ENCODE measurements at regions not wholly inside any gene's neighbourhood (a gene's known extent, or its start where the extent isn't known, plus 50 kb on each side); places are given as distances from the start of the nearest gene placed in this dataset.

DNA sequence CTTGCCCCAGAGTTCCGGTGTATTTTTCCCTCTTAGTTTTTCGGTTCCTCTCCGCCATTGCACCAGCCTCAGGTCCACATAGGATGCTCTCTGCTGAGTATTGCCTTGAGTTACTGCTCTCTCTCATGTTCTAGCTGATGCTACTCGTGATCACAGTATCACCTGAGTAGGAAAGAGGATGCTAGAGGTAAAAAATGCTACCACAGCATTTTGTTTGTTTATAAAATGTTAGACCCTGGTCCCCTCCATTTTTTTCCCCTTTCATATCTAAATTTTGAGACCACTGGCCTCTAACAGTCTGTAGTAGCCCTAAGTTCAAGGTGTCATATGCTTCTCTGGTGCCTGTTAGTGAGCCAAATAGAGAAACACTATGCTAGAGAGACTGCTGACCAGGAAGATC is 175.5 kb downstream of the OR2B2 start:
- DNase-seq (ENCODE audit: low spot score) (no peak), ATAC-seq (no peak)
- H3K27me3 Mint-ChIP-seq (ENCODE audit: insufficient read depth, low read depth, poor library complexity): peaks cover 4% of the 10 kb centered on the region
- H3K36me3 ChIP-seq (ENCODE audit: insufficient read depth): no peaks in the 10 kb centered on the region
- H3K79me2 ChIP-seq (replicated peaks; ENCODE audit: insufficient read depth): no peaks in the 10 kb centered on the region
- H3K4me1 ChIP-seq (ENCODE audit: insufficient read depth): no peaks in the 10 kb centered on the region
- H3K9me2 ChIP-seq (ENCODE audit: insufficient read depth): no peaks in the 10 kb centered on the region
- TF ChIP-seq ZNF114 (CRISPR knock-in tag; IDR thresholded peaks at IDR 0.05): no peak
- TF ChIP-seq STAT1 (IDR thresholded peaks at IDR 0.05; ENCODE audit: unreplicated experiment): no peak
- no peak for TF ChIP-seq EZH2 (IDR thresholded peaks at IDR 0.05; ENCODE audit: low read depth, unreplicated experiment)
- no peaks in the 10 kb centered on the region for H4K20me1 ChIP-seq (replicated peaks; ENCODE audit: insufficient read depth)
- H3K27ac ChIP-seq (ENCODE audit: low read depth): no peak overlapping the region
- no peaks in the 10 kb centered on the region for H3F3A ChIP-seq (replicated peaks; ENCODE audit: low read depth)
- no peak overlapping the region for H3K4me3 ChIP-seq
- no peak overlapping the region for H3K4me2 ChIP-seq
- no peaks in the 10 kb centered on the region for H3K36me3 Mint-ChIP-seq (ENCODE audit: low read depth)
- H3K4me1 Mint-ChIP-seq: no peaks in the 10 kb centered on the region
- no peak overlapping the region for H3K27ac Mint-ChIP-seq
- H3K4me3 Mint-ChIP-seq: no peak overlapping the region
- no peak overlapping the region for H2AFZ ChIP-seq
- H3K27me3 ChIP-seq (ENCODE audit: insufficient read depth): peaks cover 20% of the 10 kb centered on the region
- H3K9me3 Mint-ChIP-seq: no peaks in the 10 kb centered on the region

DNA sequence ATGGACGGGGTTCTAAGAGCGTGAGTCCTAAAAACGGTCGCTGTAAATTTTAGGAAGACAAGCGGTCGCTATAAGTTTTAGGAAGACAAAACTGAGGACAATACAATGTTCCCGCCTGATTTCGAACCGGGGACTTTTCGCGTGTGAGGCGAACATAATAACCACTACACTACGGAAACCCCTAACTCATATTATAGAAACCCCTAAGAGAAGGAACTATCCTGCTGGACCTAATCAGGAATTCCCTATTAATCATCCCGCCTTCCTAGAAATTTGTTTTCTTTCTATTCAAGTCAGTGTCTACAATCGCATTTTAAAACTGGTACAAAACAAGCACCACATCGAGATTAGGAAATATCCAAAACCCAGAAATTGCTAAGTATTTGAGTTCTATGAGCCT is 183.8 kb downstream of the OR2B2 start:
- Histone ChIP-seq H4K20me1 (replicated peaks; ENCODE audit: insufficient read depth) (no peaks in the 10 kb centered on the region), H3K4me3 (no peak overlapping the region), H3K27me3 (ENCODE audit: insufficient read depth) (peaks cover 9% of the 10 kb centered on the region; the same call in 1 of the 2 replicates), H3K9me2 (ENCODE audit: insufficient read depth) (no peaks in the 10 kb centered on the region), H3K79me2 (replicated peaks; ENCODE audit: insufficient read depth) (no peaks in the 10 kb centered on the region), H3K4me1 (ENCODE audit: insufficient read depth) (no peaks in the 10 kb centered on the region), H2AFZ (no peak overlapping the region), H3K36me3 (ENCODE audit: insufficient read depth) (no peaks in the 10 kb centered on the region), H3K4me2 (no peak overlapping the region), H3F3A (replicated peaks; ENCODE audit: low read depth) (no peaks in the 10 kb centered on the region), H3K27ac (ENCODE audit: low read depth) (no peak overlapping the region)
- peaks cover 2% of the 10 kb centered on the region; the same call in 1 of the 3 replicates for H3K4me1 Mint-ChIP-seq
- ATAC-seq: no peak
- H3K36me3 Mint-ChIP-seq (ENCODE audit: low read depth): no peaks in the 10 kb centered on the region
- H3K27ac Mint-ChIP-seq: no peak overlapping the region
- H3K4me3 Mint-ChIP-seq: no peak overlapping the region
- H3K27me3 Mint-ChIP-seq (ENCODE audit: insufficient read depth, low read depth, poor library complexity): peaks cover 15% of the 10 kb centered on the region
- no peak for DNase-seq (ENCODE audit: low spot score)
- no peaks in the 10 kb centered on the region for H3K9me3 Mint-ChIP-seq
- no peak for TF ChIP-seq NANOG (IDR thresholded peaks at IDR 0.05; ENCODE audit: borderline replicate concordance)
- no peak for TF ChIP-seq EZH2 (IDR thresholded peaks at IDR 0.05; ENCODE audit: low read depth, unreplicated experiment)
- no peak for TF ChIP-seq POLR2AphosphoS5 (IDR thresholded peaks at IDR 0.05; ENCODE audit: low read depth)
- TF ChIP-seq EZH2phosphoT487 (IDR thresholded peaks at IDR 0.05; ENCODE audit: unreplicated experiment): no peak
- TF ChIP-seq, protein P1, sequence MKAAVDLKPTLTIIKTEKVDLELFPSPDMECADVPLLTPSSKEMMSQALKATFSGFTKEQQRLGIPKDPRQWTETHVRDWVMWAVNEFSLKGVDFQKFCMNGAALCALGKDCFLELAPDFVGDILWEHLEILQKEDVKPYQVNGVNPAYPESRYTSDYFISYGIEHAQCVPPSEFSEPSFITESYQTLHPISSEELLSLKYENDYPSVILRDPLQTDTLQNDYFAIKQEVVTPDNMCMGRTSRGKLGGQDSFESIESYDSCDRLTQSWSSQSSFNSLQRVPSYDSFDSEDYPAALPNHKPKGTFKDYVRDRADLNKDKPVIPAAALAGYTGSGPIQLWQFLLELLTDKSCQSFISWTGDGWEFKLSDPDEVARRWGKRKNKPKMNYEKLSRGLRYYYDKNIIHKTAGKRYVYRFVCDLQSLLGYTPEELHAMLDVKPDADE (IDR thresholded peaks at IDR 0.05): no peak
- TF ChIP-seq CREB1 (CRISPR knock-in tag; IDR thresholded peaks at IDR 0.05; ENCODE audit: low read depth): no peak
- TF ChIP-seq ZNF331 (CRISPR knock-in tag; IDR thresholded peaks at IDR 0.05; ENCODE audit: low read depth): no peak
- no peak for TF ChIP-seq ZNF114 (CRISPR knock-in tag; IDR thresholded peaks at IDR 0.05)
- TF ChIP-seq JUNB (IDR thresholded peaks at IDR 0.05; ENCODE audit: unreplicated experiment): no peak
- TF ChIP-seq, protein P2, sequence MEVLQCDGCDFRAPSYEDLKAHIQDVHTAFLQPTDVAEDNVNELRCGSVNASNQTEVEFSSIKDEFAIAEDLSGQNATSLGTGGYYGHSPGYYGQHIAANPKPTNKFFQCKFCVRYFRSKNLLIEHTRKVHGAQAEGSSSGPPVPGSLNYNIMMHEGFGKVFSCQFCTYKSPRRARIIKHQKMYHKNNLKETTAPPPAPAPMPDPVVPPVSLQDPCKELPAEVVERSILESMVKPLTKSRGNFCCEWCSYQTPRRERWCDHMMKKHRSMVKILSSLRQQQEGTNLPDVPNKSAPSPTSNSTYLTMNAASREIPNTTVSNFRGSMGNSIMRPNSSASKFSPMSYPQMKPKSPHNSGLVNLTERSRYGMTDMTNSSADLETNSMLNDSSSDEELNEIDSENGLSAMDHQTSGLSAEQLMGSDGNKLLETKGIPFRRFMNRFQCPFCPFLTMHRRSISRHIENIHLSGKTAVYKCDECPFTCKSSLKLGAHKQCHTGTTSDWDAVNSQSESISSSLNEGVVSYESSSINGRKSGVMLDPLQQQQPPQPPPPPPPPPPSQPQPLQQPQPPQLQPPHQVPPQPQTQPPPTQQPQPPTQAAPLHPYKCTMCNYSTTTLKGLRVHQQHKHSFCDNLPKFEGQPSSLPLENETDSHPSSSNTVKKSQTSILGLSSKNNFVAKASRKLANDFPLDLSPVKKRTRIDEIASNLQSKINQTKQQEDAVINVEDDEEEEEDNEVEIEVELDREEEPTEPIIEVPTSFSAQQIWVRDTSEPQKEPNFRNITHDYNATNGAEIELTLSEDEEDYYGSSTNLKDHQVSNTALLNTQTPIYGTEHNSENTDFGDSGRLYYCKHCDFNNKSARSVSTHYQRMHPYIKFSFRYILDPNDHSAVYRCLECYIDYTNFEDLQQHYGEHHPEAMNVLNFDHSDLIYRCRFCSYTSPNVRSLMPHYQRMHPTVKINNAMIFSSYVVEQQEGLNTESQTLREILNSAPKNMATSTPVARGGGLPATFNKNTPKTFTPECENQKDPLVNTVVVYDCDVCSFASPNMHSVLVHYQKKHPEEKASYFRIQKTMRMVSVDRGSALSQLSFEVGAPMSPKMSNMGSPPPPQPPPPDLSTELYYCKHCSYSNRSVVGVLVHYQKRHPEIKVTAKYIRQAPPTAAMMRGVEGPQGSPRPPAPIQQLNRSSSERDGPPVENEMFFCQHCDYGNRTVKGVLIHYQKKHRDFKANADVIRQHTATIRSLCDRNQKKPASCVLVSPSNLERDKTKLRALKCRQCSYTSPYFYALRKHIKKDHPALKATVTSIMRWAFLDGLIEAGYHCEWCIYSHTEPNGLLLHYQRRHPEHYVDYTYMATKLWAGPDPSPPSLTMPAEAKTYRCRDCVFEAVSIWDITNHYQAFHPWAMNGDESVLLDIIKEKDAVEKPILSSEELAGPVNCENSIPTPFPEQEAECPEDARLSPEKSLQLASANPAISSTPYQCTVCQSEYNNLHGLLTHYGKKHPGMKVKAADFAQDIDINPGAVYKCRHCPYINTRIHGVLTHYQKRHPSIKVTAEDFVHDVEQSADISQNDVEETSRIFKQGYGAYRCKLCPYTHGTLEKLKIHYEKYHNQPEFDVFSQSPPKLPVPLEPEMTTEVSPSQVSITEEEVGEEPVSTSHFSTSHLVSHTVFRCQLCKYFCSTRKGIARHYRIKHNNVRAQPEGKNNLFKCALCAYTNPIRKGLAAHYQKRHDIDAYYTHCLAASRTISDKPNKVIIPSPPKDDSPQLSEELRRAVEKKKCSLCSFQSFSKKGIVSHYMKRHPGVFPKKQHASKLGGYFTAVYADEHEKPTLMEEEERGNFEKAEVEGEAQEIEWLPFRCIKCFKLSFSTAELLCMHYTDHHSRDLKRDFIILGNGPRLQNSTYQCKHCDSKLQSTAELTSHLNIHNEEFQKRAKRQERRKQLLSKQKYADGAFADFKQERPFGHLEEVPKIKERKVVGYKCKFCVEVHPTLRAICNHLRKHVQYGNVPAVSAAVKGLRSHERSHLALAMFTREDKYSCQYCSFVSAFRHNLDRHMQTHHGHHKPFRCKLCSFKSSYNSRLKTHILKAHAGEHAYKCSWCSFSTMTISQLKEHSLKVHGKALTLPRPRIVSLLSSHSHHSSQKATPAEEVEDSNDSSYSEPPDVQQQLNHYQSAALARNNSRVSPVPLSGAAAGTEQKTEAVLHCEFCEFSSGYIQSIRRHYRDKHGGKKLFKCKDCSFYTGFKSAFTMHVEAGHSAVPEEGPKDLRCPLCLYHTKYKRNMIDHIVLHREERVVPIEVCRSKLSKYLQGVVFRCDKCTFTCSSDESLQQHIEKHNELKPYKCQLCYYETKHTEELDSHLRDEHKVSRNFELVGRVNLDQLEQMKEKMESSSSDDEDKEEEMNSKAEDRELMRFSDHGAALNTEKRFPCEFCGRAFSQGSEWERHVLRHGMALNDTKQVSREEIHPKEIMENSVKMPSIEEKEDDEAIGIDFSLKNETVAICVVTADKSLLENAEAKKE (CRISPR knock-in tag; IDR thresholded peaks at IDR 0.05): no peak
- TF ChIP-seq, protein P3, sequence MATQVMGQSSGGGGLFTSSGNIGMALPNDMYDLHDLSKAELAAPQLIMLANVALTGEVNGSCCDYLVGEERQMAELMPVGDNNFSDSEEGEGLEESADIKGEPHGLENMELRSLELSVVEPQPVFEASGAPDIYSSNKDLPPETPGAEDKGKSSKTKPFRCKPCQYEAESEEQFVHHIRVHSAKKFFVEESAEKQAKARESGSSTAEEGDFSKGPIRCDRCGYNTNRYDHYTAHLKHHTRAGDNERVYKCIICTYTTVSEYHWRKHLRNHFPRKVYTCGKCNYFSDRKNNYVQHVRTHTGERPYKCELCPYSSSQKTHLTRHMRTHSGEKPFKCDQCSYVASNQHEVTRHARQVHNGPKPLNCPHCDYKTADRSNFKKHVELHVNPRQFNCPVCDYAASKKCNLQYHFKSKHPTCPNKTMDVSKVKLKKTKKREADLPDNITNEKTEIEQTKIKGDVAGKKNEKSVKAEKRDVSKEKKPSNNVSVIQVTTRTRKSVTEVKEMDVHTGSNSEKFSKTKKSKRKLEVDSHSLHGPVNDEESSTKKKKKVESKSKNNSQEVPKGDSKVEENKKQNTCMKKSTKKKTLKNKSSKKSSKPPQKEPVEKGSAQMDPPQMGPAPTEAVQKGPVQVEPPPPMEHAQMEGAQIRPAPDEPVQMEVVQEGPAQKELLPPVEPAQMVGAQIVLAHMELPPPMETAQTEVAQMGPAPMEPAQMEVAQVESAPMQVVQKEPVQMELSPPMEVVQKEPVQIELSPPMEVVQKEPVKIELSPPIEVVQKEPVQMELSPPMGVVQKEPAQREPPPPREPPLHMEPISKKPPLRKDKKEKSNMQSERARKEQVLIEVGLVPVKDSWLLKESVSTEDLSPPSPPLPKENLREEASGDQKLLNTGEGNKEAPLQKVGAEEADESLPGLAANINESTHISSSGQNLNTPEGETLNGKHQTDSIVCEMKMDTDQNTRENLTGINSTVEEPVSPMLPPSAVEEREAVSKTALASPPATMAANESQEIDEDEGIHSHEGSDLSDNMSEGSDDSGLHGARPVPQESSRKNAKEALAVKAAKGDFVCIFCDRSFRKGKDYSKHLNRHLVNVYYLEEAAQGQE (IDR thresholded peaks at IDR 0.05; ENCODE audit: unreplicated experiment): no peak
